HUES6 (cell line): ENCODE measurements at regions not wholly inside any gene's neighbourhood (a gene's known extent, or its start where the extent isn't known, plus 50 kb on each side); places are given as distances from the start of the nearest gene placed in this dataset.
"Not testable (repeated sequence)": the region's sequence is repeated elsewhere in the genome, so short reads cannot be mapped to it uniquely, and the experiment has no call there.

Source experiments
- H3K27ac ChIP-seq: 2 replicates; pipeline ENCODE4 v1.7.0; 2013; ENCODE audit warnings: low read depth, mild to moderate bottlenecking, low read length, inconsistent platforms
- H3K27me3 ChIP-seq: 2 replicates; pipeline ENCODE4 v1.6.1; 2013; ENCODE audit warnings: low read length; ENCODE audit not compliant: control insufficient read depth, insufficient read depth
- H3K36me3 ChIP-seq: 2 replicates; pipeline ENCODE4 v1.6.1; 2013; ENCODE audit warnings: low read length; ENCODE audit not compliant: control insufficient read depth, insufficient read depth
- H3K4me1 ChIP-seq: 2 replicates; pipeline ENCODE4 v1.6.1; 2013; ENCODE audit warnings: low read length; ENCODE audit not compliant: control insufficient read depth, insufficient read depth
- H3K4me3 ChIP-seq: 2 replicates; pipeline ENCODE4 v1.5.1; 2013; ENCODE audit warnings: low read depth, low read length
- H3K9ac ChIP-seq: one replicate; pipeline ENCODE4 v1.6.1; 2013; ENCODE audit warnings: mild to moderate bottlenecking, low read length
- H3K9me3 ChIP-seq: 2 replicates; pipeline ENCODE4 v1.6.1; 2013; ENCODE audit warnings: low read depth, low read length; ENCODE audit not compliant: control insufficient read depth, insufficient read depth

DNA sequence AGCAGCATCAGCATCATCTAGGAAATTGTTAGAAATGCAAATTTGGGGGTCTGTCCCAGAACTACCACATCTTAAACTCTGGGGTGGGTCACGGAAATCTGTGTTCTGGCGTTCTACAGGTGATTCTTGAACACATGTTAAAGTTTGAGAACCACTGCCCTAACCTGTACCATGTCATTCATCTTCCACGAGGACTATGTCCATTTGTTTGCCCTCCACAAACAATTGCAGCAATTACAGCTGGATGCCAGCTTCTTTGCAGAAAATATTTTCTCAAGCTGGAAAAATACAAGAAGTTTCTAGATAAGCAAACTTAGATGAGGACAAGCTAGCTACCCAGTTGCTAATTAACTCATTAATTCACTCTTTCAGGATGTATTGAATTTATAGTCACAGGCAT, 54.1 kb downstream of the MAFB start:
- H3K9me3 ChIP-seq = no peaks in the 10 kb centered on the region
- no peaks in the 10 kb centered on the region for H3K36me3 ChIP-seq
- H3K4me1 ChIP-seq = no peaks in the 10 kb centered on the region
- H3K9ac ChIP-seq = no peak overlapping the region
- H3K4me3 ChIP-seq = no peak overlapping the region
- 0 out of 2 replicates have a peak, but pooled peaks cover 3% of the 10 kb centered on the region for H3K27me3 ChIP-seq
- H3K27ac ChIP-seq = no peak overlapping the region

DNA sequence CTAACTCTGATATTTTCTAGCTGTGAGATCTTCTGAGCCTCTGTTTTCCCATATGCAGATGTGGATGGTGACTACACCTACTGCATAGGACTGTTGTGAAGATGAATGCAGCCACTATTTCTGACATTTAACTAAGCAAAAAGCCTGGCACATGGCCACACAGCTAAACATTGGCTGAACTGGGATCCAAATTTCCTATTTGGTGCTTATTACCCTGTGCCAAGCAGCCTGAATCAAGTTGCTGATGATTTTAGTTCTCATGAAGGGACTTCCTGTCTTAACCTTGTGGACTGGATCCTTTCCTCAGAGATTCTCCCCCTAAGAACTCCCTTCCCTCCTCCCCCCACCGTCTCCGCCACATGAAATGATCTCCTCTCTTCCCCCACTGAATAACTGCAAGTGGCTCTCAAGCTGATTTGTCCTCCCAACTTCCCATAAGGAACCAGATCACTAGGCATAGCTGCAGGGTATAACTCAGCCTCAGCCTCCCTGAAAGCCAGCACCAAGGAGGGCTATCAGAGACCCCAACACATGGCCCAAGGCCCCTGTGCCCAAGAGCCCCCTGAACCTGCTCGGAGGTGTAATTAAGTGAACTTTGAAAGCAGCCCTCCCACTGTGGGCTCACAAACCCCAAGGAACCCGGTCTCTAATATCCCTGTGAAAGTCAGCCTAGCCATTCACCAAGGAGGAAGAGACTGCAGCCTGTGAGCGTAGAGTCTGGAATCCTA, 55.7 kb downstream of the MAFB start:
- H3K36me3 ChIP-seq = no peaks in the 10 kb centered on the region
- no peaks in the 10 kb centered on the region for H3K9me3 ChIP-seq
- H3K4me1 ChIP-seq = peaks cover 7% of the 10 kb centered on the region
- 0 out of 2 replicates have a peak, but pooled peaks cover 3% of the 10 kb centered on the region for H3K27me3 ChIP-seq
- no peak overlapping the region for H3K4me3 ChIP-seq
- no peak overlapping the region for H3K9ac ChIP-seq
- H3K27ac ChIP-seq = no peak overlapping the region

- no peaks in the 10 kb centered on the region for H3K9me3 ChIP-seq
- peaks cover 7% of the 10 kb centered on the region for H3K4me1 ChIP-seq
- 0 out of 2 replicates have a peak, but pooled peaks cover 3% of the 10 kb centered on the region for H3K27me3 ChIP-seq
- H3K4me3 ChIP-seq = no peak overlapping the region
- no peak overlapping the region for H3K9ac ChIP-seq
- H3K36me3 ChIP-seq = no peaks in the 10 kb centered on the region
- no peak overlapping the region for H3K27ac ChIP-seq
These were observed 56.6 kb downstream of the MAFB start for GRCh38 chr20:40632346-40632976.

GRCh38 chr20:40631119-40631631, 57.9 kb downstream of the MAFB start:
- no peak overlapping the region for H3K27ac ChIP-seq
- H3K4me1 ChIP-seq = peaks cover 7% of the 10 kb centered on the region
- no peak overlapping the region for H3K4me3 ChIP-seq
- H3K9ac ChIP-seq = no peak overlapping the region
- 0 out of 2 replicates have a peak, but pooled peaks cover 3% of the 10 kb centered on the region for H3K27me3 ChIP-seq
- peaks cover 5% of the 10 kb centered on the region for H3K9me3 ChIP-seq
- H3K36me3 ChIP-seq = no peaks in the 10 kb centered on the region

- Histone ChIP-seq H3K27ac (no peak overlapping the region), H3K36me3 (no peaks in the 10 kb centered on the region), H3K9ac (no peak overlapping the region), H3K9me3 (peaks cover 7% of the 10 kb centered on the region), H3K4me3 (no peak overlapping the region), H3K27me3 (0 out of 2 replicates have a peak, but pooled peaks cover 3% of the 10 kb centered on the region), H3K4me1 (peaks cover 7% of the 10 kb centered on the region)
These were observed 58.3 kb downstream of the MAFB start for GRCh38 chr20:40630713-40631112.

DNA sequence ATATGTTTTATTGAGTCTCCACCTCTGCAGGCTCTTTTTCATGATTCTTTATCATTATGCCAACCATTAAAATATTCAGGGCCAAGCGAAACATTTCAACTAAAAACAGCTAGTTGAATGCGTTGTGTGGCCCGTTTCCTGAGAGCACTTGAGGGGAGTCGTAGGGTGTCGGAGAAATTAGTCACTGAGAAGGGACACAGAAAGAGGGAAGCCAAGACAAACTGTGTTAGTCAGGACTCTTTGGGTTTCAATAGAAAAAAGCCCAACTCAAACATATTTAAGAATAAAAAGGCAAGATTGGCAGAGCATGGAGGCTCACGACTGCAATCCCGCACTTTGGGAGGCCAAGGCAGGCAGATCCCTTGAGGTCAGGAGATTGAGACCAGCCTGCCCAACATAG, 58.9 kb downstream of the MAFB start:
- Histone ChIP-seq H3K4me3 (no peak overlapping the region), H3K27me3 (0 out of 2 replicates have a peak, but pooled peaks cover 3% of the 10 kb centered on the region), H3K9ac (no peak overlapping the region), H3K4me1 (peaks cover 7% of the 10 kb centered on the region), H3K36me3 (no peaks in the 10 kb centered on the region), H3K27ac (no peak overlapping the region), H3K9me3 (peaks cover 8% of the 10 kb centered on the region)

GRCh38 chr20:40628877-40629276, 60.2 kb downstream of the MAFB start:
- H3K9ac ChIP-seq = no peak overlapping the region
- H3K27me3 ChIP-seq = no peaks in the 10 kb centered on the region
- H3K4me3 ChIP-seq = no peak overlapping the region
- no peak overlapping the region for H3K27ac ChIP-seq
- peaks cover 8% of the 10 kb centered on the region for H3K9me3 ChIP-seq
- peaks cover 7% of the 10 kb centered on the region for H3K4me1 ChIP-seq
- H3K36me3 ChIP-seq = no peaks in the 10 kb centered on the region

DNA sequence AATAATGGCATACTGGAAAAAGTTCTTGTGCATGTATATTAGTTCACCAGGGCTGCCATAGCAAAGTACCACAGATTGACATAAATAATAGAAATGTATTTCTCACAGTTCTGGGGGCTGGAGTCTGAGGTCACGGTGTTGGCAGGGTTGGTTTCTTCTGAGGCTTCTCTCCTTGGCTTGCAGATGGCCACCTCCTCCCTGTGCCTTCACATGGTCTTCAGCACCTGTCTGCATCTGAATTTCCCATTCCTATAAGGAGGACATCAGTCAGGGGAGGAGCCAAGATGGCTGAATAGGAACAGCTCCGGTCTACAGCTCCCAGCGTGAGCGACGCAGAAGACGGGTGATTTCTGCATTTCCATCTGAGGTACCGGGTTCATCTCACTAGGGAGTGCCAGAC, 70.0 kb downstream of the MAFB start:
- not testable (repeated sequence) for H3K27me3 ChIP-seq, H3K4me1 ChIP-seq, H3K9ac ChIP-seq, H3K9me3 ChIP-seq, H3K36me3 ChIP-seq, H3K27ac ChIP-seq
- peak overlapping the region; percentile 49 for H3K4me3 ChIP-seq

GRCh38 chr20:40617594-40617993, 71.4 kb downstream of the MAFB start:
- Histone ChIP-seq H3K27ac (no peak overlapping the region), H3K27me3 (no peaks in the 10 kb centered on the region), H3K9ac (no peak overlapping the region), H3K36me3 (no peaks in the 10 kb centered on the region), H3K4me1 (no peaks in the 10 kb centered on the region), H3K9me3 (no peaks in the 10 kb centered on the region; the same call in 1 of the 2 replicates), H3K4me3 (no peak overlapping the region)

DNA sequence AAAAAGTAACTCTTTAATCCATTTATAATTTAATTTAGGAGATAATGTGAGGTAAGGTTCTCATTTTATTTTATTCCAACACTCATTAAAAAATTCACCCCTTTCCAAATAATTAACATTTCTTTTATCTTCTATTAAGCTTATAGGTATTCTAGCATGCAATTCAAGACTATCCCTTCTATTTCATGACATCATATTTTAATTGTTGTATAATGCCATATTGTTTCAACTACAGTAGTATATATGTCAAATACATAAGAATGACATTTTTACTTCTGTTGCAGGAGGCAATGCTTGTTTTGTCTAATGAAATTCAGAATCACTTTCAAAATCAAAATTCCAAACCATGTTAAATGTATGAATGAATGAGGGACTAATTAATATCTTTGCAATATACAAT, 76.2 kb downstream of the MAFB start:
- H3K27ac ChIP-seq = no peak overlapping the region
- no peaks in the 10 kb centered on the region for H3K4me1 ChIP-seq
- H3K36me3 ChIP-seq = no peaks in the 10 kb centered on the region
- H3K9me3 ChIP-seq = no peaks in the 10 kb centered on the region
- H3K27me3 ChIP-seq = no peaks in the 10 kb centered on the region
- no peak overlapping the region for H3K4me3 ChIP-seq
- H3K9ac ChIP-seq = no peak overlapping the region

DNA sequence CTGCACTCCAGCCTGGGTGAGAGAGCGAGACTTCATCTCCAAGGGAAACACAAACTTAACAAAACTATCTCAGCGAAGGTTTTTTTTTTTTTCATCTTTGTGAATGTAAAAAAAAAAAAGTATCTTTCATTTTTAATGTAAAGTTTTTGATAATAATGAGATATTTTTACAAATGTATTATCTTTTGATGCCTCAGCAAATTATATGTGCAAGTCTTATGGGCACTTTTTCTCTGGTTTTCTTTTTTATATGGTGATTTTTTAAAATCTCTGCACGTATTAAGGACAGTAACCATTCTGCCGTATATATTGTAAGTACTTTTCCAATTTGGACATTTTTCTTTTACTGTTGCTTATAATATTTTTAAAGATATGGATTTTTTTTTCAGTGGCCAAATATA, 76.8 kb downstream of the MAFB start:
- no peaks in the 10 kb centered on the region for H3K4me1 ChIP-seq
- no peak overlapping the region for H3K4me3 ChIP-seq
- H3K27me3 ChIP-seq = no peaks in the 10 kb centered on the region
- H3K27ac ChIP-seq = no peak overlapping the region
- H3K36me3 ChIP-seq = no peaks in the 10 kb centered on the region
- no peaks in the 10 kb centered on the region for H3K9me3 ChIP-seq
- H3K9ac ChIP-seq = no peak overlapping the region
